RPMI7951 (cell line): ENCODE measurements at regions not wholly inside any gene's neighbourhood (a gene's known extent, or its start where the extent isn't known, plus 50 kb on each side); places are given as distances from the start of the nearest gene placed in this dataset.

Experiments
- DNase-seq: peaks from one replicate; pipeline ENCODE4 v3.0.0-alpha.2; 2012; ENCODE audit warnings: low read depth

DNA sequence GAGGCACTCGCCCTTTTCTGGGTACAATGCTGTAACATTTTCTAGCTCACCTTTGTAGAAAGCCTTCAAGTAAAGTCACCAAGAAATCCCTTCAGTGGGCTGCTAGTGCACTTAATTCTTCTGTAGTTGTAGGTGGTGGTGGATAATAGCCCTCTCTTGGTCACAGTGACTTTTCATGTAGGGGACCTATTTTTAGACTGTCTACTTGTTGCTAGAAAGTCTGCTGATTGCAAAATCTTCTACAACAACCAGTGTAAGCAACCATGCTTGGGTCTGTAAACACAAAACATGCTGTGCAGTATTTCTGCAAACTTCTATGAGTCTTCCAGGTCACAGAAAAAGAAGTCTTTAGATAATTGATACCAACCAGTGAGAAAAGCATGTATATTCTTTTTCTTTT lies 55.6 kb downstream of the PBDC1 start:
- no peak for DNase-seq

DNA sequence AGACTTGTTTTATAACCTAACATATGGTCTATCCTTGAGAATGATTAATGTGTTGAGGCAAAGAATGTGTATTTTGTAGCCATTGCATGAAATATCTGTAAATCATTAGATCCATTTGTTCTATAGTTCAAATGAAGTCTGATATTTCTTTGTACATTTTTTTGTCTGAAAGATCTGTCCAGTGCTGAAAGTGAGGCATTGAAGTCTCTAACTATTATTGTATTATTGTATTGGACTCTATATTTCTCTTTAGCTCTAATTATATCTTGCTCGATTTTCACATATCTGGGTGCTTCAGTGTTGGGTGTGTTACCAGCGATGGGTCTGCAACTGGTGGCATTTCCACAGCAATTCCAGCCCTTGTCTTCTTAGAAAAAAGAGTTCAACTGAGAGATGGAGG lies 76.0 kb downstream of the PBDC1 start:
- DNase-seq: no peak

DNA sequence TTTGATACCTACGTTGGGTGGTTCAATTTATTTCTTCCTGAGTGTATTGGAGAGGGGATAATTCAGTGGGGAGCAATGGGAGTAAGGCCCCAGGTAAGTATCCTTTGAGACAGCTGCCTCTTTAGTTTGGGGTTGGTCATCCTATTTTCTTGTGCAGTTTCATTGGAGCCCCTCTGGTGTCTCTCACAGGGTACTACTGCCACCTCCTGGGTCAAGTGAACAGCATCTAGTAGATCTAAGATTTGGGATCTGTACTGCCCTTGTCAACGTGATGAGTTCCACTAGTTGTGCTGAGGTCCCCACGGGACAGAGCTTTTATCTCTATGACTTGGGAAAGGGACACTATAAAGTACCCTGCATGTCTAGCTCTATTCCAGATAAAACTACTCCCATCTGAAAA lies 80.6 kb downstream of the PBDC1 start:
- DNase-seq: peak; percentile 54

DNA sequence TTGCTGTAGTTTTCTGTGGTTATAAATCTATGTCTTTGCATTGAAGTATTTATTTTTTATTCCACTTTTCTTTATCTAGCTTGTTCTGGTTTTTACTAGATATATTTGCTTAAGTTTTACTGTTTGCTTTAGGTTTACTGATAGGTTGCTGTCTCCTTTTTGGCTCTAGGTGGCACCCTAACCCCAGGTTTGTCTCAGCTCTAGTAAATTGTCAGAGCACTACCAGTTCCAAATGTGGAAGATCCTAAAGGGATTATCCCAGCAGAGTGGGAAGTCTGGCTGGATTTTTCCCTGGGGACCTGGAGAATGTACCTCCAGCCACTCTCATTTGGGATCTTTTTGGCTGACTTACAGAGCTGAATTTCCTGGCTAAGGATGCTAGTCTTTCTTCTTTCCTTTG lies 106.1 kb downstream of the PBDC1 start:
- peak; percentile 52 for DNase-seq
